ENCODE measurements at regions not wholly inside any gene's neighbourhood (a gene's known extent, or its start where the extent isn't known, plus 50 kb on each side); places are given as distances from the start of the nearest gene placed in this dataset.

- TF ChIP-seq ZNF140 (CRISPR knock-in tag; IDR thresholded peaks at IDR 0.05), result no peak
- no peak for TF ChIP-seq U2AF2 (optimal IDR thresholded peaks at IDR 0.05; ENCODE audit: low read depth, low read length)
- no peak for TF ChIP-seq ZNF444 (CRISPR knock-in tag; IDR thresholded peaks at IDR 0.05)
- no peak for TF ChIP-seq JUND (IDR thresholded peaks at IDR 0.05; ENCODE audit: borderline replicate concordance, low read depth, low read length)
- TF ChIP-seq JUND (tag; IDR thresholded peaks at IDR 0.05; ENCODE audit: borderline replicate concordance, low read depth, low read length), result no peak
- TF ChIP-seq ZBTB49 (CRISPR knock-in tag; IDR thresholded peaks at IDR 0.05; ENCODE audit: borderline replicate concordance), result no peak
Observed at GRCh38 chr4:36618102-36618501, 336.7 kb downstream of the DTHD1 start (continued).

- DNase-seq (ENCODE audit: extremely low read depth in 1 of 4, low spot score in 3 of 4), result no peak
- TF ChIP-seq ZNF134 (CRISPR knock-in tag; conservative IDR thresholded peaks at IDR 0.05), result no peak
- TF ChIP-seq SOX6 (IDR thresholded peaks at IDR 0.05), result no peak
- TF ChIP-seq ADNP (tag; IDR thresholded peaks at IDR 0.05), result no peak
- TF ChIP-seq CHCHD3 (CRISPR knock-in tag; IDR thresholded peaks at IDR 0.05), result no peak
- no peak for TF ChIP-seq POLR2AphosphoS2 (IDR thresholded peaks at IDR 0.05; ENCODE audit: low read length)
- TF ChIP-seq ZNF23 (CRISPR knock-in tag; IDR thresholded peaks at IDR 0.05), result no peak
- TF ChIP-seq, protein P1, sequence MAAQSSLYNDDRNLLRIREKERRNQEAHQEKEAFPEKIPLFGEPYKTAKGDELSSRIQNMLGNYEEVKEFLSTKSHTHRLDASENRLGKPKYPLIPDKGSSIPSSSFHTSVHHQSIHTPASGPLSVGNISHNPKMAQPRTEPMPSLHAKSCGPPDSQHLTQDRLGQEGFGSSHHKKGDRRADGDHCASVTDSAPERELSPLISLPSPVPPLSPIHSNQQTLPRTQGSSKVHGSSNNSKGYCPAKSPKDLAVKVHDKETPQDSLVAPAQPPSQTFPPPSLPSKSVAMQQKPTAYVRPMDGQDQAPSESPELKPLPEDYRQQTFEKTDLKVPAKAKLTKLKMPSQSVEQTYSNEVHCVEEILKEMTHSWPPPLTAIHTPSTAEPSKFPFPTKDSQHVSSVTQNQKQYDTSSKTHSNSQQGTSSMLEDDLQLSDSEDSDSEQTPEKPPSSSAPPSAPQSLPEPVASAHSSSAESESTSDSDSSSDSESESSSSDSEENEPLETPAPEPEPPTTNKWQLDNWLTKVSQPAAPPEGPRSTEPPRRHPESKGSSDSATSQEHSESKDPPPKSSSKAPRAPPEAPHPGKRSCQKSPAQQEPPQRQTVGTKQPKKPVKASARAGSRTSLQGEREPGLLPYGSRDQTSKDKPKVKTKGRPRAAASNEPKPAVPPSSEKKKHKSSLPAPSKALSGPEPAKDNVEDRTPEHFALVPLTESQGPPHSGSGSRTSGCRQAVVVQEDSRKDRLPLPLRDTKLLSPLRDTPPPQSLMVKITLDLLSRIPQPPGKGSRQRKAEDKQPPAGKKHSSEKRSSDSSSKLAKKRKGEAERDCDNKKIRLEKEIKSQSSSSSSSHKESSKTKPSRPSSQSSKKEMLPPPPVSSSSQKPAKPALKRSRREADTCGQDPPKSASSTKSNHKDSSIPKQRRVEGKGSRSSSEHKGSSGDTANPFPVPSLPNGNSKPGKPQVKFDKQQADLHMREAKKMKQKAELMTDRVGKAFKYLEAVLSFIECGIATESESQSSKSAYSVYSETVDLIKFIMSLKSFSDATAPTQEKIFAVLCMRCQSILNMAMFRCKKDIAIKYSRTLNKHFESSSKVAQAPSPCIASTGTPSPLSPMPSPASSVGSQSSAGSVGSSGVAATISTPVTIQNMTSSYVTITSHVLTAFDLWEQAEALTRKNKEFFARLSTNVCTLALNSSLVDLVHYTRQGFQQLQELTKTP (IDR thresholded peaks at IDR 0.05; ENCODE audit: low read depth in 1 of 2, partially characterized antibody in 2 of 2), result no peak
- TF ChIP-seq CBX2 (IDR thresholded peaks at IDR 0.05; ENCODE audit: insufficient read depth, low read length, poor library complexity, severe bottlenecking), result no peak
- no peak for TF ChIP-seq RCOR1 (IDR thresholded peaks at IDR 0.05; ENCODE audit: borderline replicate concordance in 1 of 2, low read depth in 2 of 2, low read length in 2 of 2)
Observed at GRCh38 chr4:36624030-36624429, 342.6 kb downstream of the DTHD1 start.

More at GRCh38 chr4:36624030-36624429, 342.6 kb downstream of the DTHD1 start:
- POLR2A ChIA-PET, result interaction anchor here (0.8 kb wide), 1 partner anchor 21 kb away, joined by 3 read pairs; no protein-coding TSS in a partner anchor
- H2AFZ ChIP-seq (ENCODE audit: low read depth, low read length), result no peak overlapping the region
- H4K20me1 ChIP-seq (replicated peaks; ENCODE audit: control insufficient read depth, insufficient read depth, low read length), result no peaks in the 10 kb centered on the region
- intact Hi-C loops (cut with micrococcal nuclease) (no loop called here), in situ Hi-C loops (cut with MboI) (no loop called here)
- BruUV-seq (replicated peaks), result no TSS peak
- FAIRE-seq (no peak), ATAC-seq (no peak)
- no peaks in the 10 kb centered on the region for H3K9me3 ChIP-seq (replicated peaks; ENCODE audit: control insufficient read depth, insufficient read depth, low read depth, low read length)
- H3K27me3 ChIP-seq (ENCODE audit: control insufficient read depth in 2 of 2, insufficient read depth in 2 of 2, low read length in 2 of 2), result no peaks in the 10 kb centered on the region
- no peak overlapping the region for H3K4me3 ChIP-seq
- H3K79me2 ChIP-seq (ENCODE audit: control insufficient read depth, insufficient read depth, low read length), result no peaks in the 10 kb centered on the region
- H3K4me1 ChIP-seq (replicated peaks in 1 of 2; ENCODE audit: control insufficient read depth in 2 of 2, insufficient read depth in 2 of 2, low read length in 2 of 2), result no peaks in the 10 kb centered on the region
- H3K4me2 ChIP-seq (ENCODE audit: insufficient read depth, low read length), result no peak overlapping the region
- no peaks in the 10 kb centered on the region for H3K9me1 ChIP-seq (ENCODE audit: control insufficient read depth, insufficient read depth, low read length)
- no peaks in the 10 kb centered on the region for H3K36me3 ChIP-seq (ENCODE audit: control insufficient read depth, insufficient read depth, low read length)
- no peak overlapping the region for H3K27ac ChIP-seq (ENCODE audit: extremely low read depth, low read depth, low read length)
- no peak overlapping the region for H3K9ac ChIP-seq (ENCODE audit: insufficient read depth in 1 of 2, low read depth in 2 of 2, low read length in 2 of 2)
- CTCF ChIA-PET (ENCODE audit: low intra/inter-chr PET ratio), result no interaction called here
